Hepatocyte (in vitro differentiated cells): ENCODE measurements at regions not wholly inside any gene's neighbourhood (a gene's known extent, or its start where the extent isn't known, plus 50 kb on each side); places are given as distances from the start of the nearest gene placed in this dataset.

Source experiments
- CTCF ChIP-seq: fragments of 200-600 bp; sonication (generic); IDR thresholded peaks from 2 replicates; pipeline ENCODE4 v1.5.1; 2016; ENCODE audit warnings: antibody characterized with exemption, mild to moderate bottlenecking; ENCODE audit not compliant: poor library complexity
- EZH2 ChIP-seq: fragments of 200-600 bp; sonication (generic); IDR thresholded peaks from 2 replicates; pipeline ENCODE4 v1.6.1; 2016; ENCODE audit warnings: antibody characterized with exemption, mild to moderate bottlenecking, borderline replicate concordance
- EZH2phosphoT487 ChIP-seq: fragments of 200-600 bp; sonication (generic); IDR thresholded peaks from one replicate; pipeline ENCODE4 v1.6.1; 2018; ENCODE audit warnings: antibody characterized with exemption, mild to moderate bottlenecking, low read depth, moderate library complexity; ENCODE audit not compliant: unreplicated experiment, severe bottlenecking

- no peak for TF ChIP-seq CTCF
- no peak for TF ChIP-seq EZH2
- no peak for TF ChIP-seq EZH2phosphoT487
Measured at GRCh38 chr9:21711504-21711903, 90.9 kb upstream of the MTAP start.
